ENCODE measurements at regions not wholly inside any gene's neighbourhood (a gene's known extent, or its start where the extent isn't known, plus 50 kb on each side); places are given as distances from the start of the nearest gene placed in this dataset.

DNA sequence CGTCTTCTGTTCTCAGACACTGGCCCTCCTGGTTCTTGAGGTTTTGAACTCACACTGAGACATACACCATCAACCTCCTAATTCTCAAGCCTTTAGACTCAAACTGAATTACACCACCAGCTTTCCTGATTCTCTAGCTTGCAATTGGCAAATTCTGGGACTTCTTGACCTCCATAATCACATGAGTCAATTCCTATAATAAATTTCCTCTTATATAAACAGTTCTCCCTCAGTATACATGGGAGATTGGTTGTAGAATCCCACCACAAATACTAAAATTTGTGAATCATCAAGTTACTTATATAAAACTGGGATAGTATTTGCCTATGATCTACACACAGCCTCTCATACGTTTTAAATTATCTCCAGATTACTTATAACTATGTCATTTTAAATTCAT is 162.2 kb downstream of the DIO2 start:
- TF ChIP-seq POLR2AphosphoS5 (IDR thresholded peaks at IDR 0.05) (no peak), POLR2A (IDR thresholded peaks at IDR 0.05) (no peak)
- TF ChIP-seq, protein P1, sequence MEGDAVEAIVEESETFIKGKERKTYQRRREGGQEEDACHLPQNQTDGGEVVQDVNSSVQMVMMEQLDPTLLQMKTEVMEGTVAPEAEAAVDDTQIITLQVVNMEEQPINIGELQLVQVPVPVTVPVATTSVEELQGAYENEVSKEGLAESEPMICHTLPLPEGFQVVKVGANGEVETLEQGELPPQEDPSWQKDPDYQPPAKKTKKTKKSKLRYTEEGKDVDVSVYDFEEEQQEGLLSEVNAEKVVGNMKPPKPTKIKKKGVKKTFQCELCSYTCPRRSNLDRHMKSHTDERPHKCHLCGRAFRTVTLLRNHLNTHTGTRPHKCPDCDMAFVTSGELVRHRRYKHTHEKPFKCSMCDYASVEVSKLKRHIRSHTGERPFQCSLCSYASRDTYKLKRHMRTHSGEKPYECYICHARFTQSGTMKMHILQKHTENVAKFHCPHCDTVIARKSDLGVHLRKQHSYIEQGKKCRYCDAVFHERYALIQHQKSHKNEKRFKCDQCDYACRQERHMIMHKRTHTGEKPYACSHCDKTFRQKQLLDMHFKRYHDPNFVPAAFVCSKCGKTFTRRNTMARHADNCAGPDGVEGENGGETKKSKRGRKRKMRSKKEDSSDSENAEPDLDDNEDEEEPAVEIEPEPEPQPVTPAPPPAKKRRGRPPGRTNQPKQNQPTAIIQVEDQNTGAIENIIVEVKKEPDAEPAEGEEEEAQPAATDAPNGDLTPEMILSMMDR (IDR thresholded peaks at IDR 0.05): no peak

All from breast epithelium (tissue), 3 donors.